ENCODE measurements at regions not wholly inside any gene's neighbourhood (a gene's known extent, or its start where the extent isn't known, plus 50 kb on each side); places are given as distances from the start of the nearest gene placed in this dataset.
A peak's percentile ranks its signal among the peaks of the same experiment; 100 is the strongest.

DNA sequence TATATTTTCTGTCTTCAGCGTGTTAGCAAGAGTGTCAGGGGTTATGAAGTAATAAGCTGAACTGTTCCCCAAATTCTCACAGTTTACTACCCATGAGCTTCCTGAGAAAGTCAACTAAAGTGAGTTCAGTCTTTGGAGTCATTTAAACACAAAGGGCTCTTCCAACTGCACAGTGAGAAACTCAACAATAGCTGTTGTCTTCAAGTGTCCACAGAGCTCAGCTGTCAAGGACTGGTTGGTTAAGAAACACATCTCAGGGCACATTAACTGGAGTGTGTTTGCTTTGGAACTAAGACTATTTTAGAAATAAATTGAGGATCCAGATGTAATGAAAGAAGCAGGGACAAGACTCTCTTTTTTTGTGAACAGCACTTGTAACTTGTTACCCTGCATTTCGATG is 241.4 kb upstream of the SOX4 start:
- in situ Hi-C loops (cut with MboI; ENCODE audit: low pct_unique_long_range_greater_than_20kb, low sequenced_read_pairs, unreplicated experiment) = no loop called here

DNA sequence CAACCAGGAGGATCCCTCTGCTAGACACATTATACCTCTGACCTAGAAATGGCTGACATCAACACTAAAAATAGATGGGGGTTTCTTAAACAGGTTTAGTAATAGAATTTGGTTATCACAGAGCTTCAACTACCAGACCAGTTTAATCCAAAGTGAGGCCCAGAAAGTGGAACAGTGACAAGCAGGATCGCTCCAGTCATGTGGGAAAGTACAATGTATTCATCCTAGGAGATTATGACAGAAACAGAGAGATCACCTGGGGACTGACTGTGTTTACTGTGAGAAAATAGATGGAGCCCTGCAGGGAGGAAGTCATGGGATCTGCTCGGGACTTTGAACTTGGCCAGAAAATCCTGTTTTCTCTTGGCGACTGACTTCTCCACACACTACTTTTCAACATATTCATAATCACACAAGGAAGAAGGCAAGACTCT is 238.7 kb upstream of the SOX4 start:
- TF ChIP-seq, protein P1, sequence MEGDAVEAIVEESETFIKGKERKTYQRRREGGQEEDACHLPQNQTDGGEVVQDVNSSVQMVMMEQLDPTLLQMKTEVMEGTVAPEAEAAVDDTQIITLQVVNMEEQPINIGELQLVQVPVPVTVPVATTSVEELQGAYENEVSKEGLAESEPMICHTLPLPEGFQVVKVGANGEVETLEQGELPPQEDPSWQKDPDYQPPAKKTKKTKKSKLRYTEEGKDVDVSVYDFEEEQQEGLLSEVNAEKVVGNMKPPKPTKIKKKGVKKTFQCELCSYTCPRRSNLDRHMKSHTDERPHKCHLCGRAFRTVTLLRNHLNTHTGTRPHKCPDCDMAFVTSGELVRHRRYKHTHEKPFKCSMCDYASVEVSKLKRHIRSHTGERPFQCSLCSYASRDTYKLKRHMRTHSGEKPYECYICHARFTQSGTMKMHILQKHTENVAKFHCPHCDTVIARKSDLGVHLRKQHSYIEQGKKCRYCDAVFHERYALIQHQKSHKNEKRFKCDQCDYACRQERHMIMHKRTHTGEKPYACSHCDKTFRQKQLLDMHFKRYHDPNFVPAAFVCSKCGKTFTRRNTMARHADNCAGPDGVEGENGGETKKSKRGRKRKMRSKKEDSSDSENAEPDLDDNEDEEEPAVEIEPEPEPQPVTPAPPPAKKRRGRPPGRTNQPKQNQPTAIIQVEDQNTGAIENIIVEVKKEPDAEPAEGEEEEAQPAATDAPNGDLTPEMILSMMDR (IDR thresholded peaks at IDR 0.05; ENCODE audit: extremely low read depth, insufficient read depth, missing control alignments) = no peak
- in situ Hi-C loops (cut with MboI; ENCODE audit: low pct_unique_long_range_greater_than_20kb, low sequenced_read_pairs, unreplicated experiment) = no loop called here
- DNase-seq (ENCODE audit: low spot score) = peak; percentile 30

More for the DNA sequence above, 241.4 kb upstream of the SOX4 start:
- no peak for DNase-seq (ENCODE audit: low spot score)
- TF ChIP-seq, protein P1 (IDR thresholded peaks at IDR 0.05; ENCODE audit: extremely low read depth, insufficient read depth, missing control alignments) = no peak

DNA sequence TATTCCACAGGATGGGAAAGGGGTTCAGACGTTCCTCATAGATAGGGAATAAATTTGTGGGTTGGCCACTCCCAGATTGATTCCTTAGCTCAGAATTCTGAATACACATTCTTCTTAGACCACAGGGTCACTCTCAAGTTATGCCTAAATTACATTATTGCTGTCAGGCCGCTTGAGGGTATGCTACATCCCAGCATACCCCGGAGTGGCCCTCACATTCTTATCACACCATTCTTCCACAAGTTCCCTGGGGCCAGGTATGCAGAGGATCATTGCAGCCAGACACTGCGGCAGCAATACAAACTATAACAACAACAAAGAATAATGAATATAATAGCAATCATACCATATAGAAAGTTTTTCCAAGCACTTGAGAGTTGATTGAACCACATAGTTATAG is 237.9 kb upstream of the SOX4 start:
- DNase-seq (ENCODE audit: low spot score) = no peak
- in situ Hi-C loops (cut with MboI; ENCODE audit: low pct_unique_long_range_greater_than_20kb, low sequenced_read_pairs, unreplicated experiment) = no loop called here
- TF ChIP-seq, protein P1 (IDR thresholded peaks at IDR 0.05; ENCODE audit: extremely low read depth, insufficient read depth, missing control alignments) = no peak

DNA sequence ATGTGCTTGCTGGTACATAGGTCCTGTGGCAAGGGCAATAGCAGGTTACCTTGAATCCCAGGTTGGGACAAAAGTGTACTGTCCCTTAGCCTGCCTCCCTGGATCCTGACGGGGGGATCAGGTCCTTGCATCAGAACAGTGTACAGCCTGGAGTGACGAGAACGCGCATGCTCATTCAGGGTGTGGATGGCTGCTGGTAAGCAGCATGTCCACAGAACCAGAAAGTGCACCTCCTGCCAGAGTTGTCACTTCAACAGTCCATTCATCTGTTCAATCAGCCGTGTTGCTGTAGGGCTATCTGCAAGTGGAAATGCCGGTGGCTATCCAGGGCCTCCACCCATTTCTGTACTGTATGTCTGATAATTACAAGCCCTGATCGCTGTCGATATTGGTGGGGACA is 236.3 kb upstream of the SOX4 start:
- in situ Hi-C loops (cut with MboI; ENCODE audit: low pct_unique_long_range_greater_than_20kb, low sequenced_read_pairs, unreplicated experiment) = no loop called here
- DNase-seq (ENCODE audit: low spot score) = no peak
- TF ChIP-seq, protein P1 (IDR thresholded peaks at IDR 0.05; ENCODE audit: extremely low read depth, insufficient read depth, missing control alignments) = no peak

DNA sequence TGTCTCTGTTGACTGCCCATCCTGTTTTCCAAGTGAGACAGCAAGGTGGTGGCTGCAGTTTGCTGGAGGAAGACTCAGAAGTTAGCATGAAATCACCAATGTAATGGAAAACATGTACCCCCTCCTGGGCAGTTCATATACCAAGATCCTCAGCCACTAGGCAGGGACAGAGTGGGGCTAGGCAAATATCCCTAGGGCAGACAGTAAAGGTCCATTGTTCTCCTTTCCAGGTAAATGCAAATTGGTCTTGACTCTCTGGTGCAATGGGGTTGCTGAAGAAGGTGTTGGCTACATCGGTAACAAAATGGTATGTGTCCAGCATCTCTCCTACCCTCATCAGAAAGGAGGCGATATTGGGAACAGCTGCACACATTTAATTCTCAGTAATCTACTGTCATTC is 233.6 kb upstream of the SOX4 start:
- in situ Hi-C loops (cut with MboI; ENCODE audit: low pct_unique_long_range_greater_than_20kb, low sequenced_read_pairs, unreplicated experiment) = no loop called here
- DNase-seq (ENCODE audit: low spot score) = no peak

DNA sequence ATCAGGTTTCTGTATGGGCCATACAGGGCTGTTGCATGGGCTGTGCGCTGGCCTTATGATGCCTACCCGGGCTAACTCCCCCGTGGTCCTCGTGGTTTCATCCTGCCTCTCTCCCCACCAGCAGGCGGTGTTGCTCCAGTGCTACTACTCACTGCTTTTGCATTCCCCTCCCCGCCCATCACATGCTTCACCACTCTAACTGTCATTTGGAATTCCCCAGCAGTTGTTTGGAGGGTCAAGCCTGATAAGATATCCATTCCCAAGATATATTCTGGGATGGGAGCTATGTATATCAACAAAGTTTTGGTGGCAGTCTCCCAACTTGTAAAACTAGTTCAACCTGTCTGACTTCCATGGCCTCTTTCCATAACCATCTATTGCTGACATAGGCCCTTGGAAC is 233.2 kb upstream of the SOX4 start:
- in situ Hi-C loops (cut with MboI; ENCODE audit: low pct_unique_long_range_greater_than_20kb, low sequenced_read_pairs, unreplicated experiment) = no loop called here
- no peak for DNase-seq (ENCODE audit: low spot score)
- TF ChIP-seq, protein P1 (IDR thresholded peaks at IDR 0.05; ENCODE audit: extremely low read depth, insufficient read depth, missing control alignments) = peak; percentile 1

More for the DNA sequence above, 233.6 kb upstream of the SOX4 start:
- TF ChIP-seq, protein P1 (IDR thresholded peaks at IDR 0.05; ENCODE audit: extremely low read depth, insufficient read depth, missing control alignments) = no peak

DNA sequence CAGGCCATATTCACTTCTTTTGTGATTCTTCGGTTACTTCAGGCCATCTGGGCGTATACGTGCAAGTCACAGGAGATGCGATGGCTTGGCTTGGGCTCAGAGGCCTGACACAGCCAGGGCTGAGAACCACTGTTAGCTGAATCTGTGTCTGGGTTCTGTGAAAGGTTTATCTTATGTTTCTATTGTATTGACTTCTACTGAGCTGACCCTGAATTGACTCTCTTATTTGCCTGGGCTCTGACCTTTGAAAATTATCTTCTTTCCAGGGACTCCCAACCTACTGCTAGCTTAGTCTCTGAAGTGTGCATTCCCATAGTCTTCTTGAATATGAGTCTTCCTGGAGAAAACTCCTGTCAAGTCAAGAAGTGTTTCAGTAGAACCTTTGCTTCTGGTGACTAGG is 226.4 kb upstream of the SOX4 start:
- in situ Hi-C loops (cut with MboI; ENCODE audit: low pct_unique_long_range_greater_than_20kb, low sequenced_read_pairs, unreplicated experiment) = no loop called here

More for the DNA sequence above, 226.4 kb upstream of the SOX4 start:
- DNase-seq (ENCODE audit: low spot score) = no peak
- TF ChIP-seq, protein P1 (IDR thresholded peaks at IDR 0.05; ENCODE audit: extremely low read depth, insufficient read depth, missing control alignments) = no peak
